ENCODE measurements at regions not wholly inside any gene's neighbourhood (a gene's known extent, or its start where the extent isn't known, plus 50 kb on each side); places are given as distances from the start of the nearest gene placed in this dataset.

GRCh38 chr2:181235683-181236459, 221.3 kb upstream of the ITGA4 start:
- no peak for TF ChIP-seq HHEX (CRISPR knock-in tag; IDR thresholded peaks at IDR 0.05)
- TF ChIP-seq KDM5A (IDR thresholded peaks at IDR 0.05; ENCODE audit: borderline replicate concordance, low read length) = 0 out of 2 replicates have a peak, but pooled peaks have one; percentile 12
- BruUV-seq (replicated peaks) = no TSS peak
- H3K4me3 ChIP-seq (replicated peaks in 1 of 3; ENCODE audit: insufficient read depth in 1 of 3, low read depth in 2 of 3, low read length in 3 of 3) = no peak overlapping the region
- ChIA-PET CTCF (ENCODE audit: low intra/inter-chr PET ratio, low total read pairs) (no interaction called here), POLR2A (no interaction called here)
- no peaks in the 10 kb centered on the region for H3K27me3 ChIP-seq (ENCODE audit: control insufficient read depth in 1 of 2, insufficient read depth in 2 of 2, low read length in 2 of 2)
- no peak overlapping the region for H3K4me2 ChIP-seq (ENCODE audit: low read depth, low read length)
- DNase-seq (ENCODE audit: low spot score) (no peak), FAIRE-seq (no peak), ATAC-seq (no peak)
- H2AFZ ChIP-seq (ENCODE audit: low read length) = no peak overlapping the region
- no peaks in the 10 kb centered on the region for H3K36me3 ChIP-seq (replicated peaks in 1 of 2; ENCODE audit: control insufficient read depth in 1 of 2, insufficient read depth in 2 of 2, low read length in 2 of 2)
- H3K9ac ChIP-seq (ENCODE audit: insufficient read depth, low read depth, low read length) = no peak overlapping the region
- no peaks in the 10 kb centered on the region for H4K20me1 ChIP-seq (ENCODE audit: insufficient read depth, low read length)
- in situ Hi-C loops (cut with HindIII; ENCODE audit: extremely low pct_ligation_motif_present, low pct_unique_long_range_greater_than_20kb) = no loop called here
- no peaks in the 10 kb centered on the region for H3K4me1 ChIP-seq (ENCODE audit: insufficient read depth, low read length)
- intact Hi-C loops (cut with micrococcal nuclease; ENCODE audit: unreplicated experiment) = loop anchor here (5.0 kb wide), 1 partner anchor 231 kb away; no protein-coding TSS in a partner anchor
- H3K79me2 ChIP-seq (ENCODE audit: insufficient read depth, low read length) = no peaks in the 10 kb centered on the region
- H3K9me3 ChIP-seq (ENCODE audit: low read length) = no peaks in the 10 kb centered on the region
- WGBS (ENCODE audit: low lambda C conversion rate) = 23% methylated on average over 4 of the region's 4 CpGs
- no peak overlapping the region for H3K27ac ChIP-seq (ENCODE audit: extremely low read length, insufficient read depth, low read length)

- H3K27me3 ChIP-seq (ENCODE audit: control insufficient read depth in 1 of 2, insufficient read depth in 2 of 2, low read length in 2 of 2) = no peaks in the 10 kb centered on the region
- ATAC-seq (peak; percentile 57), DNase-seq (ENCODE audit: low spot score) (peak; percentile 13), FAIRE-seq (no peak)
- no peaks in the 10 kb centered on the region for H3K36me3 ChIP-seq (replicated peaks in 1 of 2; ENCODE audit: control insufficient read depth in 1 of 2, insufficient read depth in 2 of 2, low read length in 2 of 2)
- CTCF ChIA-PET (ENCODE audit: low intra/inter-chr PET ratio, low total read pairs) = no interaction called here
- H3K27ac ChIP-seq (ENCODE audit: extremely low read length, insufficient read depth, low read length) = no peak overlapping the region
- TF ChIP-seq ZNF75D (CRISPR knock-in tag; IDR thresholded peaks at IDR 0.05; ENCODE audit: borderline replicate concordance) = no peak
- 0 out of 2 replicates have a peak, but pooled peaks have one; percentile 53 for TF ChIP-seq ZNF646 (CRISPR knock-in tag; IDR thresholded peaks at IDR 0.05)
- H3K4me3 ChIP-seq (replicated peaks in 1 of 3; ENCODE audit: insufficient read depth in 1 of 3, low read depth in 2 of 3, low read length in 3 of 3) = no peak overlapping the region
- no peaks in the 10 kb centered on the region for H3K9me3 ChIP-seq (ENCODE audit: low read length)
- WGBS (ENCODE audit: low lambda C conversion rate) = 6% methylated on average over 2 of the region's 2 CpGs
- no peaks in the 10 kb centered on the region for H3K4me1 ChIP-seq (ENCODE audit: insufficient read depth, low read length)
- H3K4me2 ChIP-seq (ENCODE audit: low read depth, low read length) = no peak overlapping the region
- no peak overlapping the region for H2AFZ ChIP-seq (ENCODE audit: low read length)
- intact Hi-C loops (cut with micrococcal nuclease; ENCODE audit: unreplicated experiment) (loop anchor here (5.0 kb wide), 1 partner anchor 228 kb away; no protein-coding TSS in a partner anchor), in situ Hi-C loops (cut with HindIII; ENCODE audit: extremely low pct_ligation_motif_present, low pct_unique_long_range_greater_than_20kb) (no loop called here)
- H3K79me2 ChIP-seq (ENCODE audit: insufficient read depth, low read length) = no peaks in the 10 kb centered on the region
- BruUV-seq (replicated peaks) = no TSS peak
- POLR2A ChIA-PET = no interaction called here
- no peak overlapping the region for H3K9ac ChIP-seq (ENCODE audit: insufficient read depth, low read depth, low read length)
- H4K20me1 ChIP-seq (ENCODE audit: insufficient read depth, low read length) = no peaks in the 10 kb centered on the region
These were observed 217.9 kb upstream of the ITGA4 start for GRCh38 chr2:181239201-181239799.

Measured in HepG2 (cell line).